ENCODE measurements at regions not wholly inside any gene's neighbourhood (a gene's known extent, or its start where the extent isn't known, plus 50 kb on each side); places are given as distances from the start of the nearest gene placed in this dataset.

GRCh38 chrX:34879346-34879745 is 63.2 kb upstream of the FAM47B start:
- DNase-seq (ENCODE audit: low spot score) (no peak), FAIRE-seq (no peak), ATAC-seq (no peak)
- TF ChIP-seq IRX3 (CRISPR knock-in tag; IDR thresholded peaks at IDR 0.05; ENCODE audit: borderline replicate concordance, low read depth) (no peak), FIP1L1 (IDR thresholded peaks at IDR 0.05; ENCODE audit: borderline replicate concordance, insufficient read depth, low read depth, low read length) (no peak), SMARCE1 (IDR thresholded peaks at IDR 0.05; ENCODE audit: borderline replicate concordance) (no peak), ATAD3A (CRISPR knock-in tag; IDR thresholded peaks at IDR 0.05) (no peak), ZNF24 (IDR thresholded peaks at IDR 0.05) (no peak), KDM1A (CRISPR knock-in tag; IDR thresholded peaks at IDR 0.05) (no peak), ADNP (CRISPR knock-in tag; IDR thresholded peaks at IDR 0.05) (no peak), ZNF766 (CRISPR knock-in tag; IDR thresholded peaks at IDR 0.05; ENCODE audit: borderline replicate concordance) (no peak), KLF12 (CRISPR knock-in tag; IDR thresholded peaks at IDR 0.05; ENCODE audit: borderline replicate concordance) (no peak), ZNF788 (CRISPR knock-in tag; IDR thresholded peaks at IDR 0.05; ENCODE audit: borderline replicate concordance) (no peak), ARID2 (CRISPR knock-in tag; IDR thresholded peaks at IDR 0.05; ENCODE audit: borderline replicate concordance) (no peak), ETV5 (CRISPR knock-in tag; IDR thresholded peaks at IDR 0.05; ENCODE audit: borderline replicate concordance) (no peak), NCOA2 (CRISPR knock-in tag; IDR thresholded peaks at IDR 0.05) (no peak), ZNF614 (CRISPR knock-in tag; IDR thresholded peaks at IDR 0.05; ENCODE audit: borderline replicate concordance) (no peak)
- TF ChIP-seq, protein P1, sequence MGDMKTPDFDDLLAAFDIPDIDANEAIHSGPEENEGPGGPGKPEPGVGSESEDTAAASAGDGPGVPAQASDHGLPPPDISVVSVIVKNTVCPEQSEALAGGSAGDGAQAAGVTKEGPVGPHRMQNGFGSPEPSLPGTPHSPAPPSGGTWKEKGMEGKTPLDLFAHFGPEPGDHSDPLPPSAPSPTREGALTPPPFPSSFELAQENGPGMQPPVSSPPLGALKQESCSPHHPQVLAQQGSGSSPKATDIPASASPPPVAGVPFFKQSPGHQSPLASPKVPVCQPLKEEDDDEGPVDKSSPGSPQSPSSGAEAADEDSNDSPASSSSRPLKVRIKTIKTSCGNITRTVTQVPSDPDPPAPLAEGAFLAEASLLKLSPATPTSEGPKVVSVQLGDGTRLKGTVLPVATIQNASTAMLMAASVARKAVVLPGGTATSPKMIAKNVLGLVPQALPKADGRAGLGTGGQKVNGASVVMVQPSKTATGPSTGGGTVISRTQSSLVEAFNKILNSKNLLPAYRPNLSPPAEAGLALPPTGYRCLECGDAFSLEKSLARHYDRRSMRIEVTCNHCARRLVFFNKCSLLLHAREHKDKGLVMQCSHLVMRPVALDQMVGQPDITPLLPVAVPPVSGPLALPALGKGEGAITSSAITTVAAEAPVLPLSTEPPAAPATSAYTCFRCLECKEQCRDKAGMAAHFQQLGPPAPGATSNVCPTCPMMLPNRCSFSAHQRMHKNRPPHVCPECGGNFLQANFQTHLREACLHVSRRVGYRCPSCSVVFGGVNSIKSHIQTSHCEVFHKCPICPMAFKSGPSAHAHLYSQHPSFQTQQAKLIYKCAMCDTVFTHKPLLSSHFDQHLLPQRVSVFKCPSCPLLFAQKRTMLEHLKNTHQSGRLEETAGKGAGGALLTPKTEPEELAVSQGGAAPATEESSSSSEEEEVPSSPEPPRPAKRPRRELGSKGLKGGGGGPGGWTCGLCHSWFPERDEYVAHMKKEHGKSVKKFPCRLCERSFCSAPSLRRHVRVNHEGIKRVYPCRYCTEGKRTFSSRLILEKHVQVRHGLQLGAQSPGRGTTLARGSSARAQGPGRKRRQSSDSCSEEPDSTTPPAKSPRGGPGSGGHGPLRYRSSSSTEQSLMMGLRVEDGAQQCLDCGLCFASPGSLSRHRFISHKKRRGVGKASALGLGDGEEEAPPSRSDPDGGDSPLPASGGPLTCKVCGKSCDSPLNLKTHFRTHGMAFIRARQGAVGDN (CRISPR knock-in tag; IDR thresholded peaks at IDR 0.05), result no peak
- TF ChIP-seq, protein P2, sequence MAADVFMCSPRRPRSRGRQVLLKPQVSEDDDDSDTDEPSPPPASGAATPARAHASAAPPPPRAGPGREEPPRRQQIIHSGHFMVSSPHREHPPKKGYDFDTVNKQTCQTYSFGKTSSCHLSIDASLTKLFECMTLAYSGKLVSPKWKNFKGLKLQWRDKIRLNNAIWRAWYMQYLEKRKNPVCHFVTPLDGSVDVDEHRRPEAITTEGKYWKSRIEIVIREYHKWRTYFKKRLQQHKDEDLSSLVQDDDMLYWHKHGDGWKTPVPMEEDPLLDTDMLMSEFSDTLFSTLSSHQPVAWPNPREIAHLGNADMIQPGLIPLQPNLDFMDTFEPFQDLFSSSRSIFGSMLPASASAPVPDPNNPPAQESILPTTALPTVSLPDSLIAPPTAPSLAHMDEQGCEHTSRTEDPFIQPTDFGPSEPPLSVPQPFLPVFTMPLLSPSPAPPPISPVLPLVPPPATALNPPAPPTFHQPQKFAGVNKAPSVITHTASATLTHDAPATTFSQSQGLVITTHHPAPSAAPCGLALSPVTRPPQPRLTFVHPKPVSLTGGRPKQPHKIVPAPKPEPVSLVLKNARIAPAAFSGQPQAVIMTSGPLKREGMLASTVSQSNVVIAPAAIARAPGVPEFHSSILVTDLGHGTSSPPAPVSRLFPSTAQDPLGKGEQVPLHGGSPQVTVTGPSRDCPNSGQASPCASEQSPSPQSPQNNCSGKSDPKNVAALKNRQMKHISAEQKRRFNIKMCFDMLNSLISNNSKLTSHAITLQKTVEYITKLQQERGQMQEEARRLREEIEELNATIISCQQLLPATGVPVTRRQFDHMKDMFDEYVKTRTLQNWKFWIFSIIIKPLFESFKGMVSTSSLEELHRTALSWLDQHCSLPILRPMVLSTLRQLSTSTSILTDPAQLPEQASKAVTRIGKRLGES (CRISPR knock-in tag; IDR thresholded peaks at IDR 0.05; ENCODE audit: borderline replicate concordance), result no peak
- TF ChIP-seq, protein P3, sequence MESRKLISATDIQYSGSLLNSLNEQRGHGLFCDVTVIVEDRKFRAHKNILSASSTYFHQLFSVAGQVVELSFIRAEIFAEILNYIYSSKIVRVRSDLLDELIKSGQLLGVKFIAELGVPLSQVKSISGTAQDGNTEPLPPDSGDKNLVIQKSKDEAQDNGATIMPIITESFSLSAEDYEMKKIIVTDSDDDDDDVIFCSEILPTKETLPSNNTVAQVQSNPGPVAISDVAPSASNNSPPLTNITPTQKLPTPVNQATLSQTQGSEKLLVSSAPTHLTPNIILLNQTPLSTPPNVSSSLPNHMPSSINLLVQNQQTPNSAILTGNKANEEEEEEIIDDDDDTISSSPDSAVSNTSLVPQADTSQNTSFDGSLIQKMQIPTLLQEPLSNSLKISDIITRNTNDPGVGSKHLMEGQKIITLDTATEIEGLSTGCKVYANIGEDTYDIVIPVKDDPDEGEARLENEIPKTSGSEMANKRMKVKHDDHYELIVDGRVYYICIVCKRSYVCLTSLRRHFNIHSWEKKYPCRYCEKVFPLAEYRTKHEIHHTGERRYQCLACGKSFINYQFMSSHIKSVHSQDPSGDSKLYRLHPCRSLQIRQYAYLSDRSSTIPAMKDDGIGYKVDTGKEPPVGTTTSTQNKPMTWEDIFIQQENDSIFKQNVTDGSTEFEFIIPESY (CRISPR knock-in tag; IDR thresholded peaks at IDR 0.05), result no peak
- TF ChIP-seq, protein P4, sequence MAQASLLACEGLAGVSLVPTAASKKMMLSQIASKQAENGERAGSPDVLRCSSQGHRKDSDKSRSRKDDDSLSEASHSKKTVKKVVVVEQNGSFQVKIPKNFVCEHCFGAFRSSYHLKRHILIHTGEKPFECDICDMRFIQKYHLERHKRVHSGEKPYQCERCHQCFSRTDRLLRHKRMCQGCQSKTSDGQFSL (CRISPR knock-in tag; IDR thresholded peaks at IDR 0.05), result no peak
- no peaks in the 10 kb centered on the region for H3K4me1 ChIP-seq (ENCODE audit: insufficient read depth, low read length)
- in situ Hi-C loops (cut with HindIII; ENCODE audit: extremely low pct_ligation_motif_present, low pct_unique_long_range_greater_than_20kb) (no loop called here), intact Hi-C loops (cut with micrococcal nuclease; ENCODE audit: unreplicated experiment) (no loop called here)
- H3K9me3 ChIP-seq (ENCODE audit: low read length), result no peaks in the 10 kb centered on the region
- H3K79me2 ChIP-seq (ENCODE audit: insufficient read depth, low read length), result no peaks in the 10 kb centered on the region
- ChIA-PET CTCF (ENCODE audit: low intra/inter-chr PET ratio, low total read pairs) (no interaction called here), POLR2A (no interaction called here)
- no peaks in the 10 kb centered on the region for H3K36me3 ChIP-seq (replicated peaks in 1 of 2; ENCODE audit: control insufficient read depth in 1 of 2, insufficient read depth in 2 of 2, low read length in 2 of 2)
- H3K27me3 ChIP-seq (ENCODE audit: control insufficient read depth in 1 of 2, insufficient read depth in 2 of 2, low read length in 2 of 2), result no peaks in the 10 kb centered on the region
- H3K27ac ChIP-seq (ENCODE audit: extremely low read length, insufficient read depth, low read length), result no peak overlapping the region
- no peak overlapping the region for H3K4me3 ChIP-seq (replicated peaks in 1 of 3; ENCODE audit: insufficient read depth in 1 of 3, low read depth in 2 of 3, low read length in 3 of 3)
- no peak overlapping the region for H3K4me2 ChIP-seq (ENCODE audit: low read depth, low read length)
- no peaks in the 10 kb centered on the region for H4K20me1 ChIP-seq (ENCODE audit: insufficient read depth, low read length)
- H3K9ac ChIP-seq (ENCODE audit: insufficient read depth, low read depth, low read length), result no peak overlapping the region
- BruUV-seq (replicated peaks), result no TSS peak
- WGBS (ENCODE audit: low lambda C conversion rate), result 0% methylated on average over 2 of the region's 2 CpGs
- no peak overlapping the region for H2AFZ ChIP-seq (ENCODE audit: low read length)

Measured in HepG2 (cell line).